ENCODE measurements at regions not wholly inside any gene's neighbourhood (a gene's known extent, or its start where the extent isn't known, plus 50 kb on each side); places are given as distances from the start of the nearest gene placed in this dataset.
"Not testable (repeated sequence)": the region's sequence is repeated elsewhere in the genome, so short reads cannot be mapped to it uniquely, and the experiment has no call there.

DNA sequence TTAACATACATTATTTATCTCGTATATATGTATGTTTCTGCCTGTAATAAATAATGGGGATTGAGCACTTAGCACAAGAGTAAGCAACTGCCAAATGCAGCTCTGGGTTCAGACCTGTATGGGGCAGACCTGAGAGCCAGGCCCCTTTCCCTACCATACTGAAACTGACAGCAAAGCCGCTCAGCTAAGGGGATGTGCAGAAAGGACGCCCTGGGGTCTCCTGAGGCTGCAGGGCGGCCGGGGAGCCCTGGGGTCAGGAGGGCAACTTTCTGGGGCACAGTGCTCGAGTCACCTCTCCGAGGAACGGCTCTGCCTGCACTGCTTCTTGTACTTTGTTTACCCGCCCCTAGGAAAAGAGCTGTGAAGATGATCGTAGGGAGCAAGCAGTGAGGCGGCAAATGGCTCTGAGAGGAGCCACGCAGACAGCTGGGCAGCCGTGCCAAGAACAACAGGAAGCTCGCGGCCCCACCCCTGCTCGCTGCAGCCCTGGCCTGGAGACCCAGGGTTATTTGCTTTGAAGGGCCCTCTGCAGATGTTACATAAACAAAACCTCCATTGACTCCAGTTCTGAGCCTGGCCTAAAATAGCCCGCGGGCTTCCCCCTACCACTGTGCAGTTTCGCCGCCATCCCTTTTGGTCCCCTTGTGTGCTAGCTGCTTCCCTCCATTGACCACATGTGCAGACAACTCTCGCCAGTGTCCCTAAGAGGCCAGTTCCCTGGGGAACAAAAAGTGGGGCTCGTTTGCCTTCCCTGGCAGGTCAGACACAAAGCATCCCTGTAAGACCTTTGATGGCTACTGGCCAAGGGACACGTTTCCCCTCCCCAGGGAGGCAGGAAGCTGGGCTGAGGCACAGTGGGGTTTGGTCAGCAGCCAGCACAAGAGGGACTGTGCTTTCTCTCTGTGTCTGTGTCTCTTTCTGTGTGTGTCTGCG, 111.3 kb upstream of the LNX1 start (continued):
- TF ChIP-seq CENPX (CRISPR knock-in tag; IDR thresholded peaks at IDR 0.05) (no peak), MAF1 (CRISPR knock-in tag; IDR thresholded peaks at IDR 0.05; ENCODE audit: borderline replicate concordance) (no peak), ZSCAN22 (CRISPR knock-in tag; IDR thresholded peaks at IDR 0.05) (no peak), TEAD2 (CRISPR knock-in tag; IDR thresholded peaks at IDR 0.05) (no peak), POGZ (CRISPR knock-in tag; IDR thresholded peaks at IDR 0.05) (peak; percentile 32; the same call in 1 of the 2 replicates), U2AF1 (optimal IDR thresholded peaks at IDR 0.05; ENCODE audit: low read depth, low read length) (no peak), BRD4 (CRISPR knock-in tag; IDR thresholded peaks at IDR 0.05) (no peak), ZFX (CRISPR knock-in tag; IDR thresholded peaks at IDR 0.05; ENCODE audit: low read depth) (peak; percentile 50), AKAP8 (CRISPR knock-in tag; IDR thresholded peaks at IDR 0.05) (no peak), SRSF1 (optimal IDR thresholded peaks at IDR 0.05; ENCODE audit: low read depth, low read length) (no peak)
- TF ChIP-seq, protein P1, sequence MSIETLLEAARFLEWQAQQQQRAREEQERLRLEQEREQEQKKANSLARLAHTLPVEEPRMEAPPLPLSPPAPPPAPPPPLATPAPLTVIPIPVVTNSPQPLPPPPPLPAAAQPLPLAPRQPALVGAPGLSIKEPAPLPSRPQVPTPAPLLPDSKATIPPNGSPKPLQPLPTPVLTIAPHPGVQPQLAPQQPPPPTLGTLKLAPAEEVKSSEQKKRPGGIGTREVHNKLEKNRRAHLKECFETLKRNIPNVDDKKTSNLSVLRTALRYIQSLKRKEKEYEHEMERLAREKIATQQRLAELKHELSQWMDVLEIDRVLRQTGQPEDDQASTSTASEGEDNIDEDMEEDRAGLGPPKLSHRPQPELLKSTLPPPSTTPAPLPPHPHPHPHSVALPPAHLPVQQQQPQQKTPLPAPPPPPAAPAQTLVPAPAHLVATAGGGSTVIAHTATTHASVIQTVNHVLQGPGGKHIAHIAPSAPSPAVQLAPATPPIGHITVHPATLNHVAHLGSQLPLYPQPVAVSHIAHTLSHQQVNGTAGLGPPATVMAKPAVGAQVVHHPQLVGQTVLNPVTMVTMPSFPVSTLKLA (IDR thresholded peaks at IDR 0.05): no peak
- TF ChIP-seq, protein P2, sequence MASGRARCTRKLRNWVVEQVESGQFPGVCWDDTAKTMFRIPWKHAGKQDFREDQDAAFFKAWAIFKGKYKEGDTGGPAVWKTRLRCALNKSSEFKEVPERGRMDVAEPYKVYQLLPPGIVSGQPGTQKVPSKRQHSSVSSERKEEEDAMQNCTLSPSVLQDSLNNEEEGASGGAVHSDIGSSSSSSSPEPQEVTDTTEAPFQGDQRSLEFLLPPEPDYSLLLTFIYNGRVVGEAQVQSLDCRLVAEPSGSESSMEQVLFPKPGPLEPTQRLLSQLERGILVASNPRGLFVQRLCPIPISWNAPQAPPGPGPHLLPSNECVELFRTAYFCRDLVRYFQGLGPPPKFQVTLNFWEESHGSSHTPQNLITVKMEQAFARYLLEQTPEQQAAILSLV (CRISPR knock-in tag; IDR thresholded peaks at IDR 0.05; ENCODE audit: borderline replicate concordance): peak; percentile 74; the same call in 1 of the 2 replicates
- TF ChIP-seq, protein P3, sequence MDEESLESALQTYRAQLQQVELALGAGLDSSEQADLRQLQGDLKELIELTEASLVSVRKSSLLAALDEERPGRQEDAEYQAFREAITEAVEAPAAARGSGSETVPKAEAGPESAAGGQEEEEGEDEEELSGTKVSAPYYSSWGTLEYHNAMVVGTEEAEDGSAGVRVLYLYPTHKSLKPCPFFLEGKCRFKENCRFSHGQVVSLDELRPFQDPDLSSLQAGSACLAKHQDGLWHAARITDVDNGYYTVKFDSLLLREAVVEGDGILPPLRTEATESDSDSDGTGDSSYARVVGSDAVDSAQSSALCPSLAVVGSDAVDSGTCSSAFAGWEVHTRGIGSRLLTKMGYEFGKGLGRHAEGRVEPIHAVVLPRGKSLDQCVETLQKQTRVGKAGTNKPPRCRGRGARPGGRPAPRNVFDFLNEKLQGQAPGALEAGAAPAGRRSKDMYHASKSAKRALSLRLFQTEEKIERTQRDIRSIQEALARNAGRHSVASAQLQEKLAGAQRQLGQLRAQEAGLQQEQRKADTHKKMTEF (CRISPR knock-in tag; IDR thresholded peaks at IDR 0.05): peak; percentile 60

DNA sequence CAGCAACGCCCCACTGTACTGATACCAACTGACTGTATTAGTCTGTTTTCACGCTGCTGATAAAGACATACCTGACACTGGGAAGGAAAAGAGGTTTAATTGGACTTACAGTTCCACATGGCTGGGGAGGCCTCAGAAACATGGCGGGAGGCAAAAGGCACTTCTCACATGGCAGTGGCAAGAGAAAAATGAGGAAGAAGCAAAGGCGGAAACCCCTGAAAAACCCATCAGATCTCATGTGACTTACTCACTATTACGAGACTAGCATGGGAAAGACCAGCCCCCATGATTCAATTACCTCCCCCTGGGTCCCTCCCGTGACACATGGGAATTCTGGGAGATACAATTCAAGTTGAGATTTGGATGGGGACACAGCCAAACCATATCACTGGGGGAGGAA, 110.0 kb upstream of the LNX1 start:
- H3K27me3 ChIP-seq (ENCODE audit: control insufficient read depth in 1 of 2, insufficient read depth in 2 of 2, low read length in 2 of 2); CTCF ChIA-PET (ENCODE audit: low intra/inter-chr PET ratio, low total read pairs); H3K9ac ChIP-seq (ENCODE audit: insufficient read depth, low read depth, low read length); H2AFZ ChIP-seq (ENCODE audit: low read length); DNase-seq (ENCODE audit: low spot score); H3K4me2 ChIP-seq (ENCODE audit: low read depth, low read length); POLR2A ChIA-PET; in situ Hi-C loops (cut with HindIII; ENCODE audit: extremely low pct_ligation_motif_present, low pct_unique_long_range_greater_than_20kb); H4K20me1 ChIP-seq (ENCODE audit: insufficient read depth, low read length); H3K9me3 ChIP-seq (ENCODE audit: low read length); BruUV-seq (replicated peaks); H3K36me3 ChIP-seq (replicated peaks in 1 of 2; ENCODE audit: control insufficient read depth in 1 of 2, insufficient read depth in 2 of 2, low read length in 2 of 2); H3K27ac ChIP-seq (ENCODE audit: extremely low read length, insufficient read depth, low read length); ATAC-seq; H3K4me3 ChIP-seq (replicated peaks in 1 of 3; ENCODE audit: insufficient read depth in 1 of 3, low read depth in 2 of 3, low read length in 3 of 3); FAIRE-seq; H3K79me2 ChIP-seq (ENCODE audit: insufficient read depth, low read length): not testable (repeated sequence)
- intact Hi-C loops (cut with micrococcal nuclease; ENCODE audit: unreplicated experiment): loop anchor here (5.0 to 10.0 kb wide), 3 partner anchors 204 to 504 kb away; no protein-coding TSS in a partner anchor
- peaks cover 27% of the 10 kb centered on the region for H3K4me1 ChIP-seq (ENCODE audit: insufficient read depth, low read length)
- WGBS (ENCODE audit: low lambda C conversion rate): 38% methylated on average over 6 of the region's 6 CpGs

DNA sequence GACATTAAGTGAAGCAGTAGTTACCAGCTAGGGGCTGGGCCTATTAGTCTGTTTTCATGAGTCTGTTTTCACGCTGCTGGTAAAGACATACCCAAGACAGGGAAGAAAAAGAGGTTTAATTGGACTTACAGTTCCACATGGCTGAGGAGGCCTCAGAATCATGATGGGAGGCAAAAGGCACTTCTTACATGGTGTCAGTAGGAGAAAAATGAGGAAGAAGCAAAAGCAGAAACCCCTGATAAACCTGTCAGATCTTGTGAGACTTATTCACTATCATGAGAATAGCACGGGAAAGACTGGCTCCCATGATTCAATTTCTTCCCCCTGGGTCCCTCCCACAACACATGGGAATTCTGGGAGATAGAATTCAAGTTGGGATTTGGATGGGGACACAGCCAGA, 108.0 kb upstream of the LNX1 start:
- in situ Hi-C loops (cut with HindIII; ENCODE audit: extremely low pct_ligation_motif_present, low pct_unique_long_range_greater_than_20kb); H3K27me3 ChIP-seq (ENCODE audit: control insufficient read depth in 1 of 2, insufficient read depth in 2 of 2, low read length in 2 of 2); H3K4me3 ChIP-seq (replicated peaks in 1 of 3; ENCODE audit: insufficient read depth in 1 of 3, low read depth in 2 of 3, low read length in 3 of 3); H3K4me2 ChIP-seq (ENCODE audit: low read depth, low read length); H3K9me3 ChIP-seq (ENCODE audit: low read length); FAIRE-seq; H3K79me2 ChIP-seq (ENCODE audit: insufficient read depth, low read length); intact Hi-C loops (cut with micrococcal nuclease; ENCODE audit: unreplicated experiment); POLR2A ChIA-PET; H3K27ac ChIP-seq (ENCODE audit: extremely low read length, insufficient read depth, low read length); BruUV-seq (replicated peaks); H2AFZ ChIP-seq (ENCODE audit: low read length); H3K36me3 ChIP-seq (replicated peaks in 1 of 2; ENCODE audit: control insufficient read depth in 1 of 2, insufficient read depth in 2 of 2, low read length in 2 of 2); CTCF ChIA-PET (ENCODE audit: low intra/inter-chr PET ratio, low total read pairs); DNase-seq (ENCODE audit: low spot score); H3K9ac ChIP-seq (ENCODE audit: insufficient read depth, low read depth, low read length); ATAC-seq; H4K20me1 ChIP-seq (ENCODE audit: insufficient read depth, low read length): not testable (repeated sequence)
- 59% methylated on average over 2 of the region's 2 CpGs for WGBS (ENCODE audit: low lambda C conversion rate)
- peaks cover 27% of the 10 kb centered on the region for H3K4me1 ChIP-seq (ENCODE audit: insufficient read depth, low read length)
